NAMALWA (cell line): ENCODE measurements at regions not wholly inside any gene's neighbourhood (a gene's known extent, or its start where the extent isn't known, plus 50 kb on each side); places are given as distances from the start of the nearest gene placed in this dataset.

Experiments used
- DNase-seq: peaks from one replicate; pipeline ENCODE4 v3.0.0-alpha.2; 2015; ENCODE audit warnings: low spot score

DNA sequence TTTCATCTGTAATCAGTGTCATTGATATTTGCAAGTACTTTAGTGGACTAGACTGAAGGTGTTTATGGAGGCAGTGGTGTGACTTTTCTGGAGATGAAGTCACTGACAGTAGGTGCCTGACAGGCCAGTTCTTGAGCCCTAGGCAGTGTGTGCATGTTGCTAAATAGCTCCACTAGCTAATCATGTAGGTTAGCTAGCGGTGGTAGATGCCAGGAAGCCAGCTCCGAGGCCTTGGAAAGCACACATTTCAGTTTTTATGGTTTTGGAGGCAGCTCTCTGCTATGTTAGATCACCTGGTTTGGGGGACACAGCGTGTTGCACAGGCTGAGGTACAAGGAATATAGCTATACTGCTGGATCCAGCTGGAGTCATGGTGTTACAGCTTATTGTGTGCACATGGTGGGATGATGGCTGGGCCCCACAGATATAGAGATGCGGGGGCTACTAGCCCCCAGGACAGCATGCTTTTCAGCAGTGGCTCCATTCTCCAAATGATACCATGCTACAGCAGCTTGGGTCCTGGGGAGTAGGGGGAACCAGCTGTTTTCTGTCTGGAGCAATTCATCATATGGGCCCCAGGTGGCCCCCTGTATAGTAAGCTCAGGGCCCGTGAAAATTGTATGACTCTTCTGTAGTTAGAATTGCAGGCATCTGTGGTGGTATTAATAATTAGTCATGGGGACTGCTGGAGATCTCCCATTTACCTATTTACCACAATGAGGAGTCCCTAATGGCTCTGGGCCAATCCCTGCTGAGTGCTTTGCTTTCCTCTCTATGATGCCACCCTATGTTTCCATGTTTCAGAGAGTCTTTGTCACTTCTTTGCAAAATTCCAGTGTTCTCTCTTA is 367.2 kb upstream of the LMO3 start:
- no peak for DNase-seq

DNA sequence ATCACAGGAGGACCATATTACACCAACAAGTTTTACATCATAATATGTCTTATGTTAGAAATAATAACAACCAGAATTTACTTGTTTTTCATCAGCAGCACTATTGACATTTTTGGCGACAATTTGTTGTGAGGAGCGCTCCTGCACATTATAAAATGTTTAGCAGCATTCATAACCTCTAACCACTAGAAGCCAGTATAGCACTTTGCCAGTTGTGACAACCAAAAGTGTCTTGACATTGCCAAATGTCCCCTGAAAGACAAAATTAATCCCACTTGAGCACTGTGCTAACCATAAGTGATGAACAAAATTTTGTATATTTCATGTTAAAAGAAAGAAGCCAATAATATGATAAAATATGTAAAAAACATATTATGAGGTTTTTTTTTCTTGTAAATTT is 356.9 kb upstream of the LMO3 start:
- no peak for DNase-seq

DNA sequence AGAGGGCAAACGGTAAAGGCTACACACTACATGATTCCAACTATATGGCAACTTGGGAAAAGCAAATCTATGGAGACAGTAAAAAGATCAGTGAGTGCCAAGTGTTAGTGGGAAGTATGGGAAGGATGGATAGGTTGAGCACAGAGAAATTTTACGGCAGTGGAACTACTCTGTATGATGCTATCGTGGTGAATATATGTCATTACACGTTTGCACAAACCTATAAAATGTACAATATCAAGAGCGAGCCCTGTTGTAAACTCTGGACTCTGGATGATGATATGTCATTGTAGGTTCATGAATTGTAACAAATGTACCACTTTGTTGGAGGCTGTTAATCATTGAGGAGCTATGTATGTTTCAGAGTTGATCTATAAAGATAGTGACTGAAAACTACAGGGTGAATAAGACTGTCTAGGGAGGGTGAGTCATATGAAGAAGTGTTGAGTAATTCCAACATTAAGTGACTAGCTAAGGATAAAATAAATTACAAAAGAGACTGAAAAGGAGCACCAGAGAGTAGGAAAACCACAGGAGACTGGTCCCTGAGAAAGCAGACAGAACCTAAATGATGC is 349.2 kb upstream of the LMO3 start:
- DNase-seq = no peak

DNA sequence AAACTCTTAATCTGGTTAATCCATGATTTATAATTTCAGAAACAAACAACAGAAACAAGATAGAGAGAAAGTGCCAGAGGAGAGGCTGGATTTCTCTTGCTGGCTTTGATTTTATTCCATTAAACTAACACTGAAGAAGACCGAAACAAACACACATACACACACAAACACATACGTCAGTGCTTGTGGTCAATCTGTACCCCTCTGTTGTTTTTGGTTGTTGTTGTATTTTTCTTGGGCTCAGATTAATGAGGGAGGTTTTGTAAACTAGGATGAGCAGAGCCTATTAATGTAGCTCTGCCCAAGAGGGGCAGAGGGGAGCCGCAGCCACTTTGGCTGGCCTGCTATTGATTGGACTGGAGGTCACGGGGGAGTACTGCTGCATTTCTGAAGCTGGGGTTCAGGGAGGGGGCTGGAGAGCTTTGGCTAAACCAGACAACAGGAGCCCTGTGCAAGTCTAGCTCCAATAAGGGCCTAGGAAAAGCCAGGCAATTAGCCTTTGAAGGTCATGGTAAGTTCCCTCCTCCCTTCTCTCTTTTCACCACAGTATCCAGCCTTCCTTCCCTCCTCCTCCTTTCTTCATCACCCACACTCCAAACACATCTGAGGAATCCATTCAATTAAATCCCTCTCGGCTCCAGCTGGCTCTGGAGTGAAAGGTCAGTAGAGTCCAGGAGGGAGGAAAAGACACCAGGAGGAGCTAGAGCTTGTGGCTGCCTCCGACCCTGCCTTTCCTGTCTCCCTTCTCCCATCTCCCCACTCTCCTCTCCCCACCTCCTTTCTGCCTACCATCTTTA is 344.1 kb upstream of the LMO3 start:
- DNase-seq = no peak

DNA sequence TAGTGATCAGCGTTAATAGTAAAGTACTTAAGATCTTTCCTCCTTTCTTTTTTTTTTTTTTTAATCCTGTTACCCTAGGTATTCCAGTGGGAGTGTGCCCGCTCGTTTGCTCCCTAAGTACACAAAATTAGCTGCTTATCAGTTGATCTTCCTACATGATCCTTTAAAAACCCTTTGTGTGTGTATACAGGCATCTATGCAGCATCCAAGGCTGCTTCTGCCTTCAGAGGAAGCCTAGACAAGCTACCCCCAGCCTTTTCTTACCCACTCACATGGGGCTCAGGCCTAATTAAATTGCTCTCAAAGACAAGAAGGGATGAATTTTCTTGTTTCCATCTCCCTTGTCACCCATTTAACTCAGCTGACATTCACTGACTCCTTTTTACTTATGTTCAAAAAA is 343.4 kb upstream of the LMO3 start:
- no peak for DNase-seq

DNA sequence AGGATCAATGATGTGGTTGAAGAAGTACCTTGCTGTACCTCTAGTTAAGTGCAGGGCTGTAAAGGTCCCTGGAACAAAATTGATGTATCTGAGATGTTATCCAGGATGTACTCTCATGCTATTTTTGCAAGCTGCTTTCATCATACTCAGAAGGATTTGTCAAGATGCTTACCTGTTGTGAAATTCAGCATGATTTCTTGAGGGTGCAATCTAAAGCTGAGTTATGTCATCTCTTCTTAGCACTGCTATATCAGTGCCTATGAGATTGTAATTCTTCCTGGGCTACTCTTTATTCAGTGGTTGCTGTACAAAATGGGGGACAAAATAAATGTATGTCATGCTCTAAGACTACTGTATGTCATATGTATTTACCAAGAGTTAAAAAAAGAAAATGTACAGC is 340.7 kb upstream of the LMO3 start:
- no peak for DNase-seq

DNA sequence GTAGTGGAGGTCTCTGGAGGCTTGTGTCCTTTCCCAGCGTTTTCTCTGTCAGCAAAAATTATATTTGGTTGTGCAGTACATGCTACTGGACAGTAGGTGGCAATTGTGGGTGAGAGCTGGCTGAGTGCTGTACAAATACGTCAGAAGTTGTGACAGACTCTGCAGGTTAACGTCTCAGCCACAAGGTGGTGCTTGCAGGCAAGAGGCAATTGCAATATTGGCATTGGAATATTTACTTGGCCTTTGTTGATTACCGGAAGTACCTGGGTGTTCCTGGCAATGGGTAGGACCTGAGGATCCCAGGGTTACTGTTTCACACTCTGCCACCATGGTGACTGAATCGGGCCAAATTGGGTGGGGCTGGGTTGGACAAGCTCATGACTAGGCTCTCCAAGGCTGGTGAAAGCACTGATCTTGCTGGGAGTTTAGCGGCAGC is 333.9 kb upstream of the LMO3 start:
- peak; percentile 93 for DNase-seq

DNA sequence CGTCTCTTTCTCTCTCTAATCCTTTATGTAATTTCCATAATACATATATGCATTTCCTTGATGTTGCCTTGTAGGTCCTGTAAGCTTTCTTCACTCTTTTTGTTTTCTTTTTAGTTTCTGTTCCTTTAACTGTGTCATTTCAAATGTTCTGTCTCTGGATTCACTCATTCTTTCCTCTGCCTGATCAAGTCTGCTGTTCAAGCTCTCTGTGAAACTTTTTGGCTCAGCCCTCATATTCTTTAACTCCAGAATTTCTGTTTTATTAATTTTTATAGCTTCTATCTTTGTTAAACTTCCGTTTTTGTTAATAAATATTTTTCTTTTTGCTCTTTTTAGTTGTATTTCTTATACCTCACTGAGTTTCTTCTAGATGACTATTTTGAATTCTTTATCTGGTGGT is 321.3 kb upstream of the LMO3 start:
- no peak for DNase-seq

DNA sequence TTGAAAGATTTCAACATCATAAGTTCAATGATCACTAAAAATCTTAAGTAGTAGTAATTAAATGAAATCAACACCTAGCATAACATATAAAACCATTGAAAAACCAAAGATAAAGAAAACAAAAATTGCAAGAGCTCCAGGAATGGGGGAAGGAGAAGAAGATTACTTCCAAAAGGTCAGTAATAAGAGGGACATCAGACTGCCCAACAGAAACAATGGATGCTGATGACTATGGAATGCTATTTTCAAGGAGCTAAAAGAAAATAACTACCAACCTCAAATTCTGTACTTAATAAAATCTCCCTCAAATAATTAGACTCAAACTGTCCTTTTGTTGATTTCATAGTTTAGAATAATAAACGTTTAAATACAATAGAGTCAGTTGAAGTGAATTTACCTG is 314.5 kb upstream of the LMO3 start:
- DNase-seq = no peak

DNA sequence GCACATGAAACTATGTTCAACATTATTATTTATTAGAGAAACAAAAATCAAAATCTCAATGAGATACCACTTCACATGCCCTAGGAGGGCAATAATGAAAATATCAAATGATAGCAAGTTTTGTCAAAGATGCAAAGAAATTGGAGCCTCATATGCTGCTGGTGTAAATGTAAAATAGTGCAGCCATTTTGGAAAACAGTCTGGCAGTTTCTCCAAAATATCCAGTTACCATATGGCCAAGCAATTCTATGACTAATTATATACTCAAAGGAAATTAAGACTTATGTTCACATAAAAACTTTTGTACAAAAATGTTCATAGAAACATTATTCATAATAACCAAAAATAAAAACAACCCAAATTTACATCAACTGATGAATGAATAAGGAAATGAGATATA is 313.6 kb upstream of the LMO3 start:
- no peak for DNase-seq

DNA sequence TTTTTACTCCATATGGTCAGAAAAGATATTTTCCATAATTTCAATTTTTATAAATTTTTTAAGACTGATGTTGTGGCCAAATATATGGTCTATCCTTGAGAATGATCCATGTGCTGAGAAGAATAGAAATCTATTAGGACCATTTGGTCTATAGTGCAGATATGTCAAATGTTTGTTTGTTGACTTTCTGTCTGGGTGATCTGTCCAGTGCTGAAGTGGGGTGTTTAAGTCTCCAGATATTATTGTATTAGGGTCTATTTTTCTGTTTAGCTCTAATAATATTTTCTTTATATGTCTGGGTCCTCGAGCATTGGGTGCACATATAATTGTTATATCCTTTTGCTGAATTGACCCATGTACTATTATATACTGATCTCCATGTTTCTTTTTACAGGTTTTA is 308.9 kb upstream of the LMO3 start:
- DNase-seq = no peak

DNA sequence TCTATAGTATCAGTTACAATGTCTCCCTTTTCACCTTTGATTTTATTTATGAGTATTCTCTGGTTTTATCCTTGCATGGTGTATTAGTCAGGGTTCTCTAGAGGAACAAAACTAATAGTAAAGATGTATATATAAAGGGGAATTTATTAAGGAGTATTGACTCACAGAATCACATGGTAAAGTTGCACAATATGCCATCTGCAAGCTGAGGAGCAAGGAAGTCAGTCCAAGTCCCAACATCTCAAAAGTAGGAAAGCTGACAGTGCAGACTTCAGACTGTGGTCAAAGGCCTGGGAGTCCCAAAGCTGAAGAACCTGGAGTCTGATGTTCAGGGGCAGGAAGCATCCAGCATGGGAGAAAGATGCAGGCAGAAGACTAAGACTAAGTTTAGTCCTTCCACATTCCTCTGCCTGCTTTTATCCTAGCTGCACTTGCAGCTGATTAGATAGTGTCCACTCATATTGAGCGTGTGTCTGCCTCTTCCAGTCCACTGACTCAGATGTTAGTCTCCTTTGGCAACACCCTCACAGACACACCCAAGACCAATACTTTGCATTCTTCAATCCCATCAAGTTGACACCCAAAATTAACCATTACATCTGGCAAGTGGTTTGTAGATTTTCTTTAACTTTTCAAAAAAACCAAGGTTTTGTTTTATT is 308.0 kb upstream of the LMO3 start:
- no peak for DNase-seq

DNA sequence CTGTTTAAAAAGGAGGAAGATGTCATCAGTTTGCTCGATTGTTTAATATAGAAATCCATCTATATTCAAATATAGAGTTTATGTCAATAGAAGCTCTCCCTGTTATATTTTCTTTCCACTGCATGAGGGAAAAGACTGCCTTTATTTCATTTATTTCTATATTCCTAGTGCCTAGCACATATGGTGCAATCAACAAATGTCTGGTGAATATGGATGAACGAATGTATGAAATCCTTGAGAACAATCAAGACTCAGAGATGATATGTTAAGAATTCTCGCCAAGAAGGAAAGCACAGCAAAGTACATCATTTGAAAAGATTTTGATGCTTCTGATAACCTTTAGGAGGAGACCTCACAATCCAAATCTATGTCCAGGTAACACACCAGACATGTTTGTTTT is 296.0 kb upstream of the LMO3 start:
- no peak for DNase-seq

DNA sequence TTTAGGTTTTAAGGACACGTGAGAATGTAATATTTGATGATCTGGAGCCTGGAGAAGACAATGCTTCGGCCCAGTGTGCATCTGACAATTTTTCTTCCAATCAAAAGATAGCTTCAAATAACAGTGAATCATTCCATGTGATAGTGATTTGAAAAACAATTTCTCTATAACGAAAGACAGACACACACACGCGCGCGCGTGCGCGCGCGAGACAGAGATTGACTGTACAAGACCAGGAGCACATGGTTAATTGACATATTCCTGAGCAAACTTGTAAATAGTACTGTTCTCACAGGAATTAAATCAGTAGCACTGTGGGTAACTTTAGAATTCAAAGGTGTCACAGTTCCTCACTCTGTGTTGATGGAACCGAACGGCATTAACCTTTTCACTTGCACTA is 287.5 kb upstream of the LMO3 start:
- DNase-seq = no peak

DNA sequence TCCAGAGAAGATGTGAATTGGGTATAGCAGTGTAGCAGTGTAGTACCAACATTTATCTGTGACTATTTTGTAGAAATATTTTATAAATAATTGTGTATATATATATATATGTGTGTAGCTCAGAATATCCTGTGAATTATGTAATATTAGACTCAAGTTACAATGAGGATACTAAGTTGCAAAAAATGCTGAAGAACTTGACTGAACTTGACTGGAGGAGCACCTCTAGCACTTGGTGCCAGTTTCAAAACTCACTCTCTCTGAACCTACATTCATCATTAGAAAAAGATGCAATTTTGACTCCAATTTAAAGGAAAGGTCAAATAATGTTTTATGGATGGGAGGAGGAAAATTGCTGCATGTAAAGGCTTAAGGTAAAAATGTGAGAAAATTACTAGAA is 285.7 kb upstream of the LMO3 start:
- DNase-seq = no peak

DNA sequence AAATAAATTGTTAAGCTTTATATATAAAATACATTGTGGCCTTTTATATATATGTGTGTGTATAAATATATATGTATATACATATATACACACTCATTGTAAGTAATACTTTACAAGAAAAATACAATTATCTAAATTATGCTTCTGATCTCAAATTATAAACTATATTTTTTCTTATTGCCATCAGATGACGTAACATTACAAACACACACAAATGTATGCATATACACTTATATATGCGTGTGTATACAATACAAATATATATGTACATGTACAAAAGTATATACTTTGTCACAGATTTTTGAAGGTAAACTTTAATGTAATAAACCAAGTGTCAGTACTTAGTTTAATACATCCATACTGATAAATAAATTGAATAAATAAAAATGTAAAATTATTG is 278.9 kb upstream of the LMO3 start:
- DNase-seq = no peak

DNA sequence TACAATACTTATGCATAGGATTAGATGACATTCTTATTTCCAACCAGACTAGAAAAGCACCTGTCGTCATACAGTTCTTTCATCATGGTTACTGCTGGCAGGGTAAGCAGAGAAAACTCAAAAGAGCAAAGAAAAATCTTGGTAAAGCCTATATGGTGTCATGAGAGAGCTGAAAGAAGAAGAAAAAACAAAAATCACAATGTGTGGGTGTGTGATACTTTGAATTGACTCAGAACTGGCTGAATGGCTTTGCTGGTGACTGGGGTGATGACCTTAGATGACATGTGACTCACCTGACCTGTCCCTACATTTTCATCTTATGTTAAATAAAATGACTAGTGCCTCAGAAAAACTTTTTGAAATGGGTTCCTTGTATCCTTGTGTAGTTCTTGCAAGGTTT is 278.1 kb upstream of the LMO3 start:
- DNase-seq = no peak

DNA sequence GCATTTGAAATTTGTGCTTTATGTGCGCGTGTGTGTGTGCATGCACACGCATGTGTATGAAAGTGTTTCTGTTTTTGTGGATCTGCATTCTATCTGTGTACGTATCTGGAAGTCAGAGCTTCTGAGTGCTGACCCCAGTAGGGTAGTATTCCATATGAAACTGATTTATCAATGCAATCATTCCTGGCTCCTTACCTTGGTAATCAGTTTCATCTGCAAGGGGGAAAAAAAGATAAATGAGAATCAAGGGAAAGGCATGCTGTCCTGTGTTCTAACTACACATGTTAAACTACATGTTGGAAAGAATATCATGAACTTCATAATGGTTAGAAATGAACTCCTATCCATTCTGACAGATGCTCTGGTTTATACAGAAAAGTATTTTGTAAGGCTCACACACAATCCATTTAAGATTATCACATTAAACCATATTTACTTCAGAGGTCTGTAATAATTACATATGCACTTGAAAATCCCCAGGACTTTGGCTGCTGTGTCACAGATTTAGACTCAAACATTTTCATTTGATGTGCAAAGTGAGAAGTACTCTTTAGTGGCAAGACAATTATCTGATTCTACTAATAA is 276.1 kb upstream of the LMO3 start:
- no peak for DNase-seq

DNA sequence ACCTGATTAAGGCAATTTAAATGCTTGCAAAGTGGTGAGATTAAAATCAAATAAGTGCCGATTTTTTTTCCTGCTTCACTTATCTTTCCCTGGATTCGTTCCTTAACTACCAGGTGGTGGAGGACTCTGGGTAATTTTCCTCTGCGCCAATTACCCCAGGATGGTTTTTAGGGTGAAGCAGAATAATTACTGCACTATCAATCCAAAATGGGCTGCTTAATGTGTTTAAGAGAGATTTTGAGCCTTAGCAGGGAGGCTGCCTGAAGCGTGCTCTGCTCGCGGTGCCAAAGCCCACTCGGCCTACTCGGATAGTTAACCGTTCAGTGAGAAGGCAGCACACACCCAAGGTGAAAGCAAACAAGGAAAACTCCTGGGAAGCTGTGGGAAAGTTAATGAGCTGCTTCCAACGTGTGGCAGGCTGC is 274.9 kb upstream of the LMO3 start:
- no peak for DNase-seq

DNA sequence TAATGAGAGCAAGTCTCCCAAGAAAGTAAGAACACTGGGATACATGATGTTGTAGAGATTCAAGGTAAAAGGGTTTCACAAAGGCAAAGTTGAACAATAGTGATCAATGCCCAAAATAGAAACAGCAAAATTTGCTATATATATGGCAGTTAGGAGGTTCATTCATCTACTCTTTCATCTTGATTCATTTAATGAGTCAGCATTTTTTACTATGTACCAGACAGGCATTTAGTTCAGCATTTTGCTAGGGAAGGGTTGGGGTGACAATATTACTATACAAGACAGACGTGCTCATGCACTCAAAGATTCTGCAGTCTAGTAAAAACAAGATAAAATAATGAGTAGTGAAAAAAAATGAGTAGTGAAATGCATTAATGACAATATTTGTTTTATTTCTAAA is 264.9 kb upstream of the LMO3 start:
- DNase-seq = no peak

DNA sequence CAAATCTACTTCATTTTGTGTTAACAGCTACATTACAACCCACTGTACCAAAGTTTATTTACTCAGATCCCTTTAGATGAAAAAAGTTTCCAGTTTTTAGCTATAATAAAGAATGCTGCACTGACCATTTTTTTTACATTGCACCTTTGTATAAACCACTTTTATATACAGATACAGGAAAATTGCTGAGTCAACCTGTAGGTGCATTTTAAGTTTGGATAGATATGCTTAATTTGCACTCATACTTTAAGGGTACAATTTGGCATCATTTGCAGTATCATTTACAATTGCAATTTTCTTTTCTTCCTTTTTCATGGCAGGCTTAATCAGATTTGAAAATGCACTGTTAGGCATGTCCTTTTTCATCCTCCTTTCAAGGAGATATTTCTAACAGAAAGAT is 257.8 kb upstream of the LMO3 start:
- DNase-seq = no peak

DNA sequence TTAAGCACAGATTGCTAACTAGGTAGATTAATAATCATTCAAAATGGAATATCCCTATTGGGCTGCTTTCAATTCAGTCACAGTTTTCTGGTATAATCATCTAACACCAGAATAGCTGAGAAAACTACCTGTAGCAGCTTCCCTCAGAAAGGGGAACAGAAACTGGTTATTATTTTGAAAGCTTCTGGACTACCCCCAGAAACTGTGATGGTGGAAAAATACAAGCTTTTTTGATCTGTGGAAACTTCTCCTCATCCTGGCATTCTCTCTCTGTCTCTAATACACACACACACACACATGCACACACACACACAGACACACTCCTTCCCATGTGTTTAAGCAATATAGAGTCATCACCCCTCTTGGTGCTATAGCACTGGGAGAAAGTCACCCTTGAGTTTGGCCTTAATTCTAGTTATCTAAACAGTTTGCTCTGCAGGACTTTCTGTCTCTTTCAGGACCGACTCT is 251.5 kb upstream of the LMO3 start:
- DNase-seq = peak; percentile 77
